A549 (cell line): ENCODE measurements at regions not wholly inside any gene's neighbourhood (a gene's known extent, or its start where the extent isn't known, plus 50 kb on each side); places are given as distances from the start of the nearest gene placed in this dataset.

Experiments
- CHD2 ChIP-seq: fragments of 150-350 bp; IDR thresholded peaks from 2 replicates; pipeline ENCODE4 v1.6.1; 2014; ENCODE audit warnings: low read length; ENCODE audit not compliant: partially characterized antibody
- EHF ChIP-seq: fragments of 250-450 bp; sonication (Bioruptor Pico); IDR thresholded peaks from 2 replicates; pipeline ENCODE4 v1.5.0; 2020; ENCODE audit warnings: mild to moderate bottlenecking
- EP300 ChIP-seq, 2 experiments: fragments of >200 bp; sonication (Bioruptor Twin); formaldehyde crosslinking; IDR thresholded peaks; 2 replicates in 1 of 2; 3 replicates in 1 of 2; pipeline ENCODE4 v1.6.1; 2016 to 2017
- MAZ ChIP-seq: fragments of 150-350 bp; IDR thresholded peaks from 2 replicates; pipeline ENCODE4 v1.6.1; 2014; ENCODE audit warnings: antibody characterized with exemption, low read depth, low read length, borderline replicate concordance
- POLR2A ChIP-seq: IDR thresholded peaks from 2 replicates; pipeline ENCODE4 v1.6.1; 2012; ENCODE audit warnings: mild to moderate bottlenecking, low read length
- POLR2AphosphoS2 ChIP-seq: conservative IDR thresholded peaks from 2 replicates; pipeline ENCODE4 v1.6.1; 2012; ENCODE audit warnings: low read length, improper control_type of control experiment, inconsistent platforms
- USF2 ChIP-seq: fragments of 450-650 bp; IDR thresholded peaks from 2 replicates; pipeline ENCODE4 v1.6.1; 2014; ENCODE audit warnings: antibody characterized with exemption
- TF ChIP-seq, protein P1 (sequence below): fragments of >200 bp; sonication (Bioruptor Twin); formaldehyde crosslinking; IDR thresholded peaks from 3 replicates; pipeline ENCODE4 v1.5.1; 2016
- TF ChIP-seq, protein P2 (sequence below): IDR thresholded peaks from 2 replicates; pipeline ENCODE4 v1.6.1; 2012; ENCODE audit warnings: low read depth, borderline replicate concordance

DNA sequence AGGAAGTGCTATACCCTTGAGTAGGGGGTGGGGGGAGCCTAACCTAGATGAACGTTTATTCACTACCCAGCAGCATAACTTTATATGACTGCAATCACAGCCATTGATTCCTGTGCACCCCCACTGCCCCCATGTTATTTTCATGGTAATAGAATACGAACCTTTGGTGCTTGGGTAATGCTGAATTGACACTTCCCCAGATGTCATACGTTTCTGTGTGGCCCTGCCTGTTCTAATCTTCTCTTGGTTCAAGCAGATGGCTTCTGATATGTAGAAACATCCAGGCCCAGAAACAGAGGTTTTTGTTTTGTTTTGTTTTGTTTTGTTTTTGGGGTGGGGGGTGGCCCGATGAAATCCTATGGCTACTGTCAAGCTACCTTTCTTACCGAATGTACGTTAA, 237.9 kb upstream of the TOPAZ1 start:
- TF ChIP-seq, protein P1, sequence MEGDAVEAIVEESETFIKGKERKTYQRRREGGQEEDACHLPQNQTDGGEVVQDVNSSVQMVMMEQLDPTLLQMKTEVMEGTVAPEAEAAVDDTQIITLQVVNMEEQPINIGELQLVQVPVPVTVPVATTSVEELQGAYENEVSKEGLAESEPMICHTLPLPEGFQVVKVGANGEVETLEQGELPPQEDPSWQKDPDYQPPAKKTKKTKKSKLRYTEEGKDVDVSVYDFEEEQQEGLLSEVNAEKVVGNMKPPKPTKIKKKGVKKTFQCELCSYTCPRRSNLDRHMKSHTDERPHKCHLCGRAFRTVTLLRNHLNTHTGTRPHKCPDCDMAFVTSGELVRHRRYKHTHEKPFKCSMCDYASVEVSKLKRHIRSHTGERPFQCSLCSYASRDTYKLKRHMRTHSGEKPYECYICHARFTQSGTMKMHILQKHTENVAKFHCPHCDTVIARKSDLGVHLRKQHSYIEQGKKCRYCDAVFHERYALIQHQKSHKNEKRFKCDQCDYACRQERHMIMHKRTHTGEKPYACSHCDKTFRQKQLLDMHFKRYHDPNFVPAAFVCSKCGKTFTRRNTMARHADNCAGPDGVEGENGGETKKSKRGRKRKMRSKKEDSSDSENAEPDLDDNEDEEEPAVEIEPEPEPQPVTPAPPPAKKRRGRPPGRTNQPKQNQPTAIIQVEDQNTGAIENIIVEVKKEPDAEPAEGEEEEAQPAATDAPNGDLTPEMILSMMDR = no peak
- no peak for TF ChIP-seq EP300 (IDR thresholded peaks at IDR 0.05)
- TF ChIP-seq CHD2 = no peak
- TF ChIP-seq POLR2A = no peak
- TF ChIP-seq MAZ = no peak
- no peak for TF ChIP-seq EHF
- TF ChIP-seq, protein P2, sequence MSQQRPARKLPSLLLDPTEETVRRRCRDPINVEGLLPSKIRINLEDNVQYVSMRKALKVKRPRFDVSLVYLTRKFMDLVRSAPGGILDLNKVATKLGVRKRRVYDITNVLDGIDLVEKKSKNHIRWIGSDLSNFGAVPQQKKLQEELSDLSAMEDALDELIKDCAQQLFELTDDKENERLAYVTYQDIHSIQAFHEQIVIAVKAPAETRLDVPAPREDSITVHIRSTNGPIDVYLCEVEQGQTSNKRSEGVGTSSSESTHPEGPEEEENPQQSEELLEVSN = no peak
- TF ChIP-seq POLR2AphosphoS2 = no peak
- TF ChIP-seq USF2 = no peak
